AG10803 (cell line): ENCODE measurements at regions not wholly inside any gene's neighbourhood (a gene's known extent, or its start where the extent isn't known, plus 50 kb on each side); places are given as distances from the start of the nearest gene placed in this dataset.

ENCODE experiments used
- DNase-seq: peaks from one replicate; pipeline ENCODE4 v3.0.0; 2010; ENCODE audit warnings: low read depth
- H3K4me3 ChIP-seq: 2 replicates; pipeline ENCODE4 v1.5.1; 2011; ENCODE audit warnings: mild to moderate bottlenecking, low read length, control low read depth
- TF ChIP-seq, protein P1 (sequence below): conservative IDR thresholded peaks from 2 replicates; pipeline ENCODE4 v1.5.1; 2011; ENCODE audit warnings: mild to moderate bottlenecking, low read length, control low read depth, inconsistent platforms

DNA sequence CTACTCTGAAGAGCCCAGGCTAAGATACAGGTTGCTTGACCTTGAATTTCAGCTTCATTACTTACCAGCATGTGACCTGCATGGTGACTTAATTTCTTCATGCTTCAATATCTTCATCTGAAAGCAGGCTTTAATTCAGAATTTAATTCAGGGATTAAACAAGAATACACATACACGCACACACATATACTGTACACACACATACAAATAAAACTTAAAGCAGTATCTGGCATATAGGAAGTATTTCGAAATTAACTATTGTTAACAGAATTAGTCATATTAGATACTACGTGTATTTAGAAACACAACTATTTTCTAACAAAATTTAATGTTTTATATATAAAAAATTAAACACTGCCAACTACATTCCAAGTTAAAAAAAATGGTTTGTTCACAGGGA, 640.3 kb downstream of the SLC6A15 start:
- TF ChIP-seq, protein P1, sequence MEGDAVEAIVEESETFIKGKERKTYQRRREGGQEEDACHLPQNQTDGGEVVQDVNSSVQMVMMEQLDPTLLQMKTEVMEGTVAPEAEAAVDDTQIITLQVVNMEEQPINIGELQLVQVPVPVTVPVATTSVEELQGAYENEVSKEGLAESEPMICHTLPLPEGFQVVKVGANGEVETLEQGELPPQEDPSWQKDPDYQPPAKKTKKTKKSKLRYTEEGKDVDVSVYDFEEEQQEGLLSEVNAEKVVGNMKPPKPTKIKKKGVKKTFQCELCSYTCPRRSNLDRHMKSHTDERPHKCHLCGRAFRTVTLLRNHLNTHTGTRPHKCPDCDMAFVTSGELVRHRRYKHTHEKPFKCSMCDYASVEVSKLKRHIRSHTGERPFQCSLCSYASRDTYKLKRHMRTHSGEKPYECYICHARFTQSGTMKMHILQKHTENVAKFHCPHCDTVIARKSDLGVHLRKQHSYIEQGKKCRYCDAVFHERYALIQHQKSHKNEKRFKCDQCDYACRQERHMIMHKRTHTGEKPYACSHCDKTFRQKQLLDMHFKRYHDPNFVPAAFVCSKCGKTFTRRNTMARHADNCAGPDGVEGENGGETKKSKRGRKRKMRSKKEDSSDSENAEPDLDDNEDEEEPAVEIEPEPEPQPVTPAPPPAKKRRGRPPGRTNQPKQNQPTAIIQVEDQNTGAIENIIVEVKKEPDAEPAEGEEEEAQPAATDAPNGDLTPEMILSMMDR, result no peak
- no peak overlapping the region for H3K4me3 ChIP-seq
- no peak for DNase-seq

- no peak overlapping the region for H3K4me3 ChIP-seq
- TF ChIP-seq, protein P1, result no peak
- no peak for DNase-seq
Measured at GRCh38 chr12:84270470-84271140, 642.0 kb downstream of the SLC6A15 start.

DNA sequence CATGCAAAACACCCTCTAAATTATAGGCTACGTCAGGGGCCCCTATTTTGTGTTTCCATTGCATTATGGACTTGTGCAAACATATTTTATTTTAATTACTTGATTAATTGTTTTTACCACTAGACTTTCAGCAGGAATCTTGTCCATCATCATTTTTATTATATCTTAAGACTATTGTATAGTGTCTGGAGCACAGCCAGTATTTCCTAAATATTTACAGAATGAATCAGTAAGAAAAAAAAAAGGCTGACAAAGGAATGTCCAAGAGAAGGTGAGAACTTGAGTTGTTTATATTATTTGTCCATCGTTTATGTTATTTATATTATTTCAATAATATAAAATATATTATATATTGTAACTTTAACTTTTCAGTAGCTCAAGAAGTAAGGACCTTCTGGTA, 664.7 kb downstream of the SLC6A15 start:
- no peak for DNase-seq

DNA sequence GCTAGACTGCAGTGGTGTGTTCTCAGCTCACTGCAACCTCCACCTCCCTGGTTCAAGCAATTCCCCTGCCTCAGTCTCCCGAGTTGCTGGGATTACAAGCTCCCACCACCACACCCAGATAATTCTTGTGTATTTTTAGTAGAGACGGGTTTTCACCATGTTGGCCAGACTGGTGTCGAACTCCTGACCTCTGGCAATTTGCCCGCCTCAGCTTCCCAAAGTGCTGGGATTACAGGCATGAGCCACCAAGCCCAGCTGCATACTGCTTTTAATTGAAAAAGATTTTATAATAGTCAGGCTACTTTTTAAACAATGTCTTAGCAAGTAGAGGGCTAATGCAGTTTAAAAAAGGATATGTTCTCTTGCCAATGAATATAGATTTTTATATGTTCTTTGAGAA, 668.9 kb downstream of the SLC6A15 start:
- DNase-seq, result no peak
- TF ChIP-seq, protein P1, result no peak
- no peak overlapping the region for H3K4me3 ChIP-seq

More for the DNA sequence above, 664.7 kb downstream of the SLC6A15 start:
- TF ChIP-seq, protein P1, result no peak
- H3K4me3 ChIP-seq, result no peak overlapping the region

DNA sequence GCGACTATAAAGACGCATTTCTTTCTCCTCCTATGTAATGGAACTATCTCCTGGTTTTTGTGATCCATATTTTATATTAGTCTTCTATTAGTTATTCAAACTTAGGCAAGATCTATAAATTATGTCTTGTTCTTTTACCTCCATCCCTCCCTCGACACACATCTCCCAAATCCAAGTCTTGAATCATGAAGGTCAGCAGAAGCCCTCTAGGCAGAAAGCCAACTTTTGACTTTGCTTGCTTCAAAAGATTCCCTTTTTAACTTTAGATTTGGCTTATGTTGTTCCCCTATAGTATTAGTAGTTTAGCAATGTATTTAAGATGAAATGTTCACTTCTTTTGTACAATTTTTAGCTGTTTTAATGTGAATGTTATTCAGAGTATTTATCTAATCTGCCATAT, 689.8 kb downstream of the SLC6A15 start:
- TF ChIP-seq, protein P1, result no peak
- DNase-seq, result no peak
- H3K4me3 ChIP-seq, result no peak overlapping the region

DNA sequence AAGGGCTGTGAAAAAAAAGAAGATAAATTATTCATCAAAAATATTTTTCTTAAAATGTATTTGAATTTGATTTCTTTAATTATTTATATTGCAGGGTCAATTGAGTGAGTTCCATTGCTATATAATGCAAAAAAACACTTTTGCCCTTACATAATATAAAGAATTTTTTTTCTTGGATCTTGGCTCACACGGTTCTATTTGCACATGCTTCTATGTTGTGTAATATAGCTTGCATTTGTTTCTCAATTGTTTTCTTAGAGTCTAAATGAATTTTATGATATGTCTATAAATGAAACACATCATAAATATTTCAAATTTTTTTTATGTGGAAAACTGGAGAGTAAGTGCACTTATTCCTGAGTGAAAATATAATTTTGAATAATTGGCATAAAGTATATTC, 694.2 kb downstream of the SLC6A15 start:
- no peak overlapping the region for H3K4me3 ChIP-seq
- TF ChIP-seq, protein P1, result no peak
- no peak for DNase-seq

DNA sequence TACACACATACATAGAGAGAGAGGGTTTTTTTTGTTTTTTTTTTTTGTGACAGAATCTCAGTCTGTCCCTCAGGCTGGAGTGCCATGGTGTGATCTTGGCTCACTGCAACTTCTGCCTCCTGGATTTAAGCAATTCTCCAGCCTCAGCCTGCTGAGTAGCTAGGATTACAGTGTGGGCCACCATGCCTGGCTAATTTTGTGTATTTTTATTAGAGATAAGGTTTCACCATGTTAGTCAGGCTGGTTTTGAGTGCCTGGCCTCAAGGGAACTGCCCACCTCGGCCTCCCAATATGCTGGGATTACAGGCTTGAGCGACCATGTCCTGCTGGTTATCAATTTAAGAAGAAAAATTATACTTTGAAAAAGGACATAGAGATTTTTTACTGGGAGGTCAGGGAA, 710.6 kb downstream of the SLC6A15 start:
- TF ChIP-seq, protein P1, result no peak
- DNase-seq, result no peak
- no peak overlapping the region for H3K4me3 ChIP-seq
